ENCODE measurements at regions not wholly inside any gene's neighbourhood (a gene's known extent, or its start where the extent isn't known, plus 50 kb on each side); places are given as distances from the start of the nearest gene placed in this dataset.

- ATAC-seq = no peak
Observed at GRCh38 chr20:39954621-39955020, 734.4 kb downstream of the MAFB start.

GRCh38 chr20:39946931-39947330 lies 742.1 kb downstream of the MAFB start:
- Mint-ChIP-seq H3K4me1 (peaks cover under 1% of the 10 kb centered on the region; the same call in 1 of the 2 replicates), H3K4me3 (no peak overlapping the region), H3K9me3 (no peaks in the 10 kb centered on the region), H3K36me3 (no peaks in the 10 kb centered on the region), H3K27me3 (ENCODE audit: low read depth) (no peaks in the 10 kb centered on the region), H3K27ac (no peak overlapping the region)
- ATAC-seq = no peak
- POLR2A ChIA-PET = no interaction called here
- no peak for DNase-seq (ENCODE audit: low spot score)
- CTCF ChIA-PET = no interaction called here
- no peak for TF ChIP-seq ZSCAN18 (CRISPR knock-in tag; IDR thresholded peaks at IDR 0.05)
- no peak for TF ChIP-seq OVOL2 (CRISPR knock-in tag; IDR thresholded peaks at IDR 0.05; ENCODE audit: borderline replicate concordance)
- no peak for TF ChIP-seq PREB (CRISPR knock-in tag; IDR thresholded peaks at IDR 0.05; ENCODE audit: borderline replicate concordance)
- no peak for TF ChIP-seq NFATC4 (CRISPR knock-in tag; IDR thresholded peaks at IDR 0.05)
- TF ChIP-seq SOX15 (CRISPR knock-in tag; IDR thresholded peaks at IDR 0.05) = no peak

More at GRCh38 chr20:39954621-39955020, 734.4 kb downstream of the MAFB start:
- Mint-ChIP-seq H3K4me1 (peaks cover 3% of the 10 kb centered on the region; the same call in 1 of the 2 replicates), H3K27ac (no peak overlapping the region), H3K9me3 (no peaks in the 10 kb centered on the region), H3K4me3 (no peak overlapping the region), H3K27me3 (ENCODE audit: low read depth) (no peaks in the 10 kb centered on the region), H3K36me3 (no peaks in the 10 kb centered on the region)
- DNase-seq (ENCODE audit: low spot score) = no peak
- ChIA-PET POLR2A (no interaction called here), CTCF (no interaction called here)
- TF ChIP-seq CREB1 (CRISPR knock-in tag; IDR thresholded peaks at IDR 0.05) (no peak), AR (CRISPR knock-in tag; IDR thresholded peaks at IDR 0.05) (no peak), NR1H2 (CRISPR knock-in tag; IDR thresholded peaks at IDR 0.05) (no peak), ZNF425 (CRISPR knock-in tag; conservative IDR thresholded peaks at IDR 0.05) (no peak), ETV6 (CRISPR knock-in tag; IDR thresholded peaks at IDR 0.05) (no peak), NFE2L1 (CRISPR knock-in tag; IDR thresholded peaks at IDR 0.05) (no peak), USF2 (CRISPR knock-in tag; IDR thresholded peaks at IDR 0.05) (no peak), ZNF219 (CRISPR knock-in tag; IDR thresholded peaks at IDR 0.05; ENCODE audit: borderline replicate concordance) (no peak), ZSCAN18 (CRISPR knock-in tag; IDR thresholded peaks at IDR 0.05) (no peak)

Measured in WTC11 (cell line).